H54 (cell line): ENCODE measurements at regions not wholly inside any gene's neighbourhood (a gene's known extent, or its start where the extent isn't known, plus 50 kb on each side); places are given as distances from the start of the nearest gene placed in this dataset.

Experiments
- DNase-seq: peaks from one replicate; pipeline ENCODE4 v3.0.0; 2011; ENCODE audit warnings: low spot score, mixed read lengths; ENCODE audit not compliant: insufficient read length
- FAIRE-seq: peaks from 3 replicates; lab custom pipeline; 2011; peaks lifted over from hg19 to GRCh38; lab: Jason Lieb, UNC
- POLR2A ChIP-seq: IDR thresholded peaks from 2 replicates; pipeline ENCODE4 v1.6.1; 2011; ENCODE audit warnings: low read depth, mild to moderate bottlenecking, low read length

DNA sequence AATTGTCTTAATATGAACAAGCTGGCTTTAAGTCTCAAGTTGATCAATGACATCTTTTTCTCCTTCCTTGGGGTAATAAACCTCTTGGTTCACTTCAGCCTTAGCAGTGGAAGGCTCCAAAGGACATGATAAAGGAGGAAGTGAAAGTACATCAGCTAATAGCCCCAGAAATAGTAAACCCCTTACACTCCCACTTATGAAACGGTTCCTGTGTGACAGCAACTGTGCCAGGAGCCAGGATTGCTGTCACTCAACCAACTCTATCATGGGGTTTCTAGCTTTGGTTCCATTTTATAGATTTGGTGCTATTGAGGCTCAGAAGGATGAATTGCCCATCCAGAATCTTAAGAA lies 216.7 kb downstream of the ABHD5 start:
- DNase-seq (no peak), FAIRE-seq (no peak)
- no peak for TF ChIP-seq POLR2A

DNA sequence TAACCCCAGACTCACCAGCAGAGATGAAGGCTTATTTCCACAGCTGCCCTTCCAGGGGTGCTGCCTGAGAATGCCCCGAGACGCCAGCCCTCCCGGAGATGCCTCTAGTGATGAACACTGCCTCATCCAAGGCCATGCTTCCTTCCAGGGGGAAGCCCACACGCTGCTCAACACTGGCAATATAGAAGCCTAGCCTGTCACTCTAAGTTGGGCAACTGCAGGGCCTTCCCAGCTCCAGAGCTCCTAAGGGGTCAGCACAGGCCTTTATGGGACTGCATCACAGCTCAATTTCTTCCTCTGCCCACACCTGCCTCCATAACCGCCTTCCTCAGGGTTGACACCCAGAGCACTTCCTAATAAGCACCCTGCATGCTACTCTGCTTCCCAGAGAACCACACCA lies 217.7 kb downstream of the ABHD5 start:
- no peak for TF ChIP-seq POLR2A
- DNase-seq (no peak), FAIRE-seq (no peak)

DNA sequence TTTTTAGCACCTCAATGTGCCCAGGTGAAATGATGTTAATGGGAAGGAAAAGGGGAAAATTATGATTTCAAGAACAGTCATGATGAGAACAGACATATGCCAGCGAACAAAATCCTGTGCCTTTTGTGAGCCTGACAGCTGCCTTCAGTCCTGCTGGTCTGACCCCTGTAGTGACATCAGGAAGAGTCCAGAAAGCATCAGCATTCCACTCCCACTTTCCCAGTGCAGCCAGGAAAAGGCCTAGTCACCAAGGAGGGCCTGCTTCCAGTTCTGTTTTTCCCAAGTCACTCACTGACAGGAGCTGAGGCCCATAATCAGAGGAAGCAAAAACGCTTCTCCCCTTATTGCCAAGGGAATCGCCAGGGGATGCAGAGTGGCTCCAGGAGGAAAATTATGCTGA lies 218.4 kb downstream of the ABHD5 start:
- FAIRE-seq (no peak), DNase-seq (no peak)
- no peak for TF ChIP-seq POLR2A

DNA sequence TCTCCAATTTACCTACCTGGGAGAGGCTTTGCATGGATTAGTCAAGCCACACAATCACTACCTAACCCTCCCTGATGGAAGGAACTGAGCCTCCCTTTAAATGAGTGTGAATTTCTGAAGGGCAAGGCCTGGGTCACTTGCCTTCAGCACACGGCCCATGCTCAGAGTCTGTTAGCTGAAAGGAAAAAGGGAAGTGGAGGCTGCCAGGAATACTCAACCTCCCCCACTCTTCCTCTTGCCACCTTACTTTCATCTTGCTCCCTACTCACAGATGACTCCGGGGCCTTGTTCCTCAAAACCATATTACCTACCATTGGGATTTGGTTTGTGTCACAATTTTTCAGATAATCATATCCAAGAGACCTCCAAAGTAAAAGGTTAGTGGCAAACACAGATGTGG lies 220.0 kb downstream of the ABHD5 start:
- DNase-seq = no peak
- FAIRE-seq = no peak
- no peak for TF ChIP-seq POLR2A

DNA sequence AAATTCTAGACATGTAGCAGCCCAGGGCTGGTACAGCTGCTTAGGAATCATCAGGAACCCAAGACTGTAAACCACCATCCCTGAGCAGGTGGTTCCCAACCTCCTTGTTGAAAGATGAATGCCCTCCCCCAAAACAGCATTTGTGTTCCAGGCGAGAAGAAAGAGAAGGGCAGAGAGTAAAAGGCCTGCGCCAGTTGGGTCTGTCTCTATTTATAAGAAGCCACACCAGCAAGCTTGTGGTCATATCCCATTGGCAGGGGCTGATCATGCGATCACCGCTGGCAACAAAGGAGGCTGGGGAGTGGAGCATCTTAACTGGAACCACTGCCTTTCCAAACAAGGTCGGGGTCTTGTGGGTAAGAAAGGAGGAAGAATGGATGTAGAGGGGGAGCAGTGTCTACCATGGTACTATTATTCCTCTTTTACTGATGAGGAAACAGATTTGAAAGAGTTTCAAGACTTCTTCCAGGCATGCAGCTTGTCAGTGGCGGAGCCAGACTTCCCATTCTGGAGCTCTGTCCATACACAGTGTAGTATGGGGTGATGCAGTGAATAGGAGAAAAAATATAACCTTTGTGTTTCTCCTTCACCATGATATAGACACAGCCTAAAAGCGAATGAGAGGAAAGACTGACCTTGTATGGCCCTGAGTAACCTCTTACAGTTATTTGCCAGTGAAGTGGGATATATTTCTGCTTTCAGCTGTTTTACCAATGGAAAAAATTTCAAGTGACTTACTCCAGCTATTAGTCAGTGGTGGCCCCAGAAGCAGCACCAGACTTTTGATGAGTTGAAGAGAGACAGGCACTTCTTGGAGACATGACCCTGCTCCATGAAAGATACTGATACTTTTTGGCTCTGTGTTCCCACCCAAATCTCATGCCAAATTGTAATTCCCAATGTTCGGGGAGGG lies 222.6 kb downstream of the ABHD5 start:
- no peak for FAIRE-seq
- no peak for TF ChIP-seq POLR2A

DNA sequence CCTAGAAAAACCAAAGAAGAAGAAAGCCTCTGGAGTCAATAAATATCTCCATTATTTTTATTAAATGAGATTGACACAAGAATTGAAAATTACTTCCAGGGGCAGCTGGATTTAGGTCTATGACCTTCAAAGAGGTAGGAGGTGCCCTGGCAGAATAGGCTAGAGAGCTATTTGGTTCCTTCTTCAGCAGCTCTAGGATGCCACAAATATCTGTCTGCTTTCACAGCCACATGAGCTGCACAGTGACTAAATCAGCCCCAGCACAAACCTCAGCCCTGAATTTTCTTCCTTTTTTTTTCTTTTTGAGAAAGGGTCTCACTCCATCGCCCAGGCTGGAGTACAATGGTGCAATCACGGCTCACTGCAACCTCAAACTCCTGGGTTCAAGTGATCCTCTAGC lies 223.5 kb downstream of the ABHD5 start:
- TF ChIP-seq POLR2A = no peak
- FAIRE-seq = no peak
- DNase-seq = no peak

More for the DNA sequence above, 222.6 kb downstream of the ABHD5 start:
- DNase-seq = no peak

DNA sequence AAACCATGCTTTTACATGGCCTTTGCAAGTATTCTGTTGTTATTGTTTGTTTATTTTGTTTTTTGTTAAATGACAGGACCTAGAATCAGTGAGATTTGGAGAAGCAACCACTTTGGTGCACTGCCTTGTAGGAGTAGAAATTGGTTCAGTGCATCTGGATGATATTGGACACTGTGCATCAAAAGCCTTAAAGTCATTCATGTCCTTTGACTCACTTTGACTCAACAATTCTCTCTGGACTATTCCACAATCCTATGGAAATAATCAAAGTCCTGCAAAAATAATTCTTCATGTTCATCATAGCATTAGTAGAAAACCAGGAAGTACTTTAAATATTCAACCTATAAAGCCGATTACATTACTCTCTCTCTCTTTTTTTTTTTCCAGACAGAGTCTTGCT lies 224.8 kb downstream of the ABHD5 start:
- FAIRE-seq = no peak
- TF ChIP-seq POLR2A = no peak
- no peak for DNase-seq

DNA sequence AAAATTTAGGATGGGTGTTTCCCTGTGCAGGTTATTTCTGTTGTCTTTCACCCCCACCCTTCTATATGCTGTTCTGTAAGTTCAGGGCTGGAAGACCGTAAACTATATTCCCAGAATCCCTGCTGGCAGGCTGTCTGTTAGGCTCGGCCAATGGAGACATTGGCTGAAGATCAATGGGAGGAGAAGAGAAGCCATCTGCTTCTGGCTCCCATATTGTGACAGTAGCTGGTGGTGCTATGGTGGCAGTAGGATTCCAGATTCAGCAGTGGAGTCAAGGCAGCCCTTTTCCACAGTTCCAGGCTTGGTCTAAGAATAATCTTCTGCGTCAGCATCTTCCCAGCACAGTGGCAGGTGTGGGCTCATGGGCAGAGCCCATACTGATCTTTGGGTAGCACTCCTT lies 226.6 kb downstream of the ABHD5 start:
- DNase-seq = no peak
- no peak for TF ChIP-seq POLR2A
- FAIRE-seq = no peak

DNA sequence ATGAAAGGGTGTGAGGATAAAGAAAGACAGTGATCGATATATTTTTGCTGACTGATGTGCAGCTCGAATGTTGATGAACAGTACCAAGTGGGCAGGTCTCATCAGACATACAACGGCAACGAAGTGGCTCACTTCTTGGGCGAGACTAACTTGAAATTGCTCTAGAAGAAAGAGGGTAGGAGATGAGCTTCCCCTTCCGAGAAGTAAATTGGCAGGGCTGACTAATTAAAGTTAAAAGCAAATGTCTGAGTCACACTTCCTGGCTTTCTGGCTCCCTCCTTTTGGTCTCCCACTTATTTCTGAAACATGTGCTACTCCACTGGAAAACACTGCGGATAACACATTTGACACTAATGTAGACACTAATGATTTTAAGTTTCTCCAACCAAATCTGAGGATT lies 228.3 kb downstream of the ABHD5 start:
- no peak for TF ChIP-seq POLR2A
- FAIRE-seq (no peak), DNase-seq (no peak)

DNA sequence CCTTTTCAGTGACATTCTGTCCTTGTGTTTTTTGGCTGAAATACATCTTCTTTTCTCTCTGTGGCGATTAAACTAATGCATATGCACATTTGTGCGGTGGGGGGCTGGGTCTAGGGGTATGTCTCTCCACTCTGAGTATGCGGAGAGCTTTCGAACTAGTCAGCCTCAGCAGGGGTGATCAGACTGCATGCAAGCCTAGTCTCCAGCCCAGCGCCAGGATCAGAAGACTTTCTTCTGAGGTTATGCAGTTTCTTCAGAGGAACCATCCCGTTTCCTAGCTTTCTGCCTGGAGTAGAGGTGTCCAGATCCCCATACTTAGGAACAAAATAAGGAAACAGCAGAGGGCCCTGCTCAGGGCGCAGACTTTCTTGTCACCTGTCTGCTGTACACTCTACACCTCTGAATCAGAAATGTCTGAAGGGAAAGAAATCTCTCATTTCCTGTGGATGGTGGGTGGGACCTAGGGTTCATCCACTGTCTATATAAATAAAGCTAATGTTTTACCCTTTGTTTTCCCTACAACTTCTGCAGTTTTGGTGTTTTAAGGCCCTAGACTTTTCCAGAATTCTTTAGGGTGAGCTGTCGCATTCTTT lies 230.4 kb downstream of the ABHD5 start:
- no peak for FAIRE-seq

DNA sequence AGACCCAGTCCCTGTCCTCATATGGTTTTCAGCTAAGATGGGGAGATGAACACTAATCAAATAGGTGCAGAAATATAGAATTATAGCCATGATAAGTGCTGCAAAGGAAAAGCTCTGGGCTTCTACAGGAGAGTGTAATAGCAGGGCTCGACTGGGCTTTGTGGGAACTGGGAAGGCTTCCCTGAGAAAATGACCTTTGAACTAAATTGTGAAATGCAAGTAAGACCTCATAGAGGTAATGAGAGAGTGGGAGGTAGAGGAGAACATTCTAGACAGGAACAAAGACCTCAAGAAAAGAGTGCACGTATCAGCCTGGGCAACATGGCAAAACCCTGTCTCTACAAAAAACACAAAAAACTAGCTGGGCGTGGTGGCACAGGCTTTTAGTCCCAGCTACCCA lies 231.6 kb downstream of the ABHD5 start:
- TF ChIP-seq POLR2A = no peak
- DNase-seq = no peak
- FAIRE-seq = no peak

More for the DNA sequence above, 230.4 kb downstream of the ABHD5 start:
- no peak for DNase-seq
- TF ChIP-seq POLR2A = no peak

DNA sequence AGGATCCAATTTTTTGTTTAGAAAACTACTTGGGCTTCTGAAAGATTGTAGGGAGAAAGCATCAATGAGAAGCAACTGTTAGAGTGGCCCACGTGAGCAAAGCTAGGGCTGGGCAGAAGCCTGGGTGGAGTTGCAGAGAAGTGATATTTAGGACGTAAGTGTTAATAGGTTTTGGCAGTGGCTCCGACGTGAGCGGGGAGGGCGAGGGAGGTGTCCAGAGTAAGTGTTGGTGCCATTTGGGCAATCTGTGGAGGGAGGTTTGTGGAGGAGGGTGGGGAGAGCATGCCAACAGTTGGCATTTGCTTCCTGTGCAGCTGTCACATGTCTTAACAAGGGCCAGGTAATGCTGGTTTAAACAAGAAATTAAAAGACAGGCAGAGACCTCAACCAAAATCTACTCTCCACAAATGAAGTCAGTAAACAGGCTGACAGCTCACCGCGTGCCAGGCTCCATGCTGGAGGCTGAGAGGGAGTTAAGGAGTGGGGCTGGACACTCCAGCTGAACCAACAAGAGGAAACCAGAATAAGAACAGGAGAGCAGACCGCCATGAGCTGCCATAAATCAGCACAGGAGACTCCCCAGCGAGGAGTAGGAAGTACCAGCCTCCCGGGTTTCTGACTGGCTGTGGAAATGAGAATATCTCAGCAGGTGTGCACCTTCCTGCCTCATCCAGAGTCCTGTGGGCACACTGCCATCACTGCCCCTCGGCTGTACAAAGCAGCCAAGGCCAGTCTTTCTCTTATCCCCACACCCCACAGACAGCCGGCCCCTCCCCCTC lies 232.6 kb downstream of the ABHD5 start:
- FAIRE-seq = no peak
- TF ChIP-seq POLR2A = no peak
- no peak for DNase-seq

DNA sequence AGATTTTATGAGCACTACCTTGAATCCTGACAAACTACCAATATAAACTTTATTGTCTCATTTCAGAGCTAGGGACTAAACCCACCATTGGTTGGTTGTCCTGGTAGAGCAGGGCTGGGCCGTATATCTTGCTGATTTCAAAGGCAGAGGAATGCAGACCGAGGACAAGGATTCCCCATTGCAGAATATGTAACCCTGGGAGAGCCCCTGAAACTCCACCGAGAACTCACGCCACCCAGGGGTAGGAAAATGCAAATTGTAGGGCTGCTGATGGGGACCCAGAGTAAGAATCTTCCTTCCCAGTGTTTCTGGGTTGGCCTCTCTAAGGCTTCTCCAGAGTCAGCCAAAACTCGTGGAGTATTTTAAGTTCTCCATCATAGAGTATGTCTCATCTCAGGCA lies 235.3 kb downstream of the ABHD5 start:
- TF ChIP-seq POLR2A = no peak
- FAIRE-seq (no peak), DNase-seq (no peak)

DNA sequence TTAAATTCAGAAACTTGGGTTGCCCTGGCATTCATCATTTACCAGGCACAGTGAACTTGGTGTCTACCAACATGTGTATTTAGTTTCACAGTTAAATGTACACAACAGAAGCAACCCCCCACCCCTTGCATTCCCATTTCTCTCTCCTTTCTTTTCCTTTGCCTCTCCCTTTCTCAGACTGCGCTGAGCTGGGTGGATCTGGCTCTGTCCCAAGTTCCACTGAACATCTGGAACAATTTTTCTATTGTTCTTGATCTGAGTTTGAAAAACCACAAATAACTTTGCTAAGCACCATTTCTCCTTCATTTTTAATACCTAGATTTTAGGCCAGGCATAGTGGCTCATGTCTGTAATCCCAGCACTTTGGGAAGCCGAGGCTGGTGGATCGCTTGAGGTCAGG lies 242.2 kb downstream of the ABHD5 start:
- no peak for TF ChIP-seq POLR2A
- FAIRE-seq (no peak), DNase-seq (no peak)

DNA sequence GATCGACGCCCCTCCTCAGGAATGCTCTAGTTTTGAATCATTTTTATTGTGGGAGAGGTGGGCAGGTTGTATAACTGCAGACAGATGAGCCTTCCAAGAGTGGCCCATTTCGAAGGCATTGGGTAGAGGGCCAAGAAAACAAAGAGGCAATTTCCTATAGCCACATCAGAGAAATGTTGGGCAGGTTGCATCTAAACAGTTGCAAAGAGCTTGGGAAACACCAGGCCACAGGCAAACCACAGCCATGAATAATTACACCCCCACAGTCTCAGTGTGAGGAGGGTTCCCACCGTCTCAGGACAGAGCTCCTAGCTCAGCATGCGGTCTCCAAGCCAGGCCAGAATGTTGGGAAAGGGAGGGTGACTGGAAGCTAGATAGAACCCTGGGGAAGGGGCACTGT lies 257.3 kb downstream of the ABHD5 start:
- TF ChIP-seq POLR2A = no peak
- DNase-seq (no peak), FAIRE-seq (no peak)
